Cardiac muscle cell (in vitro differentiated cells and primary cell): ENCODE measurements at regions not wholly inside any gene's neighbourhood (a gene's known extent, or its start where the extent isn't known, plus 50 kb on each side); places are given as distances from the start of the nearest gene placed in this dataset.

ENCODE experiments used
- DNase-seq, 2 donors: peaks; one replicate each; pipeline versions ENCODE4 v3.0.0 to v3.0.0-alpha.2; 2010 to 2017; ENCODE audit warnings: low read depth in 1 of 2, low spot score in 1 of 2
- H3K27ac ChIP-seq: fragments of 200-600 bp; sonication (generic); 2 replicates; pipeline ENCODE4 v1.5.1; 2016
- H3K27me3 ChIP-seq: fragments of 200-600 bp; sonication (generic); 2 replicates; pipeline ENCODE4 v1.6.0; 2016; ENCODE audit warnings: control low read depth
- H3K36me3 ChIP-seq: fragments of 200-600 bp; sonication (generic); 2 replicates; pipeline ENCODE4 v1.5.1; 2016; ENCODE audit warnings: control low read depth
- H3K4me1 ChIP-seq: fragments of 200-600 bp; sonication (generic); 2 replicates; pipeline ENCODE4 v1.8.1; 2017; ENCODE audit warnings: low read depth, mild to moderate bottlenecking, mixed run types
- H3K4me3 ChIP-seq: fragments of 200-600 bp; sonication (generic); 2 replicates; pipeline ENCODE4 v1.5.1; 2016; ENCODE audit warnings: mild to moderate bottlenecking
- H3K9me3 ChIP-seq: fragments of 200-600 bp; sonication (generic); 2 replicates; pipeline ENCODE4 v1.5.1; 2017; ENCODE audit warnings: low read depth, mild to moderate bottlenecking, control low read depth
- TF ChIP-seq, protein P1 (sequence below): IDR thresholded peaks from 2 replicates; pipeline ENCODE4 v1.5.1; 2012; ENCODE audit warnings: low read depth, mild to moderate bottlenecking, low read length

DNA sequence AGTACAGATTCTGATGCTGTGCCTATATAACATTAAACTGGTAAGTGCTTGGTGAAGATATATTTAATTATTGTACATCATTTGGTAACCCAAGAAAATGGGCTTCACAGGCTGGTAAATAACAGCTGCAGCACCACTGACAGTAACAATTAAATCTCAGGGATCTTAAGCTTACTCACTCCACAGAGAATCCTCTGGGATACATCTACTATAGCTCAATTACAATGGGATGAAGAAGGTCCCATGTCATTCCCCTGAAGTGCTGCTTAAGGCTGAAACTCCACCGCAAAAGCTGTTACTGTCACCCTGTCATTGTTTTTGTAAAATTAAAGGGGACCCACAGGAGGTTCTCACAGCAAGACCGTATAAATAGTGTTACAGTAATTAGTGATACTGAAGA, 153.0 kb downstream of the IMPG2 start:
- no peaks in the 10 kb centered on the region for H3K9me3 ChIP-seq
- H3K36me3 ChIP-seq: no peaks in the 10 kb centered on the region
- H3K4me1 ChIP-seq: no peaks in the 10 kb centered on the region
- TF ChIP-seq, protein P1, sequence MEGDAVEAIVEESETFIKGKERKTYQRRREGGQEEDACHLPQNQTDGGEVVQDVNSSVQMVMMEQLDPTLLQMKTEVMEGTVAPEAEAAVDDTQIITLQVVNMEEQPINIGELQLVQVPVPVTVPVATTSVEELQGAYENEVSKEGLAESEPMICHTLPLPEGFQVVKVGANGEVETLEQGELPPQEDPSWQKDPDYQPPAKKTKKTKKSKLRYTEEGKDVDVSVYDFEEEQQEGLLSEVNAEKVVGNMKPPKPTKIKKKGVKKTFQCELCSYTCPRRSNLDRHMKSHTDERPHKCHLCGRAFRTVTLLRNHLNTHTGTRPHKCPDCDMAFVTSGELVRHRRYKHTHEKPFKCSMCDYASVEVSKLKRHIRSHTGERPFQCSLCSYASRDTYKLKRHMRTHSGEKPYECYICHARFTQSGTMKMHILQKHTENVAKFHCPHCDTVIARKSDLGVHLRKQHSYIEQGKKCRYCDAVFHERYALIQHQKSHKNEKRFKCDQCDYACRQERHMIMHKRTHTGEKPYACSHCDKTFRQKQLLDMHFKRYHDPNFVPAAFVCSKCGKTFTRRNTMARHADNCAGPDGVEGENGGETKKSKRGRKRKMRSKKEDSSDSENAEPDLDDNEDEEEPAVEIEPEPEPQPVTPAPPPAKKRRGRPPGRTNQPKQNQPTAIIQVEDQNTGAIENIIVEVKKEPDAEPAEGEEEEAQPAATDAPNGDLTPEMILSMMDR: no peak
- no peak overlapping the region for H3K4me3 ChIP-seq
- no peak for DNase-seq
- no peaks in the 10 kb centered on the region for H3K27me3 ChIP-seq
- H3K27ac ChIP-seq: no peak overlapping the region

DNA sequence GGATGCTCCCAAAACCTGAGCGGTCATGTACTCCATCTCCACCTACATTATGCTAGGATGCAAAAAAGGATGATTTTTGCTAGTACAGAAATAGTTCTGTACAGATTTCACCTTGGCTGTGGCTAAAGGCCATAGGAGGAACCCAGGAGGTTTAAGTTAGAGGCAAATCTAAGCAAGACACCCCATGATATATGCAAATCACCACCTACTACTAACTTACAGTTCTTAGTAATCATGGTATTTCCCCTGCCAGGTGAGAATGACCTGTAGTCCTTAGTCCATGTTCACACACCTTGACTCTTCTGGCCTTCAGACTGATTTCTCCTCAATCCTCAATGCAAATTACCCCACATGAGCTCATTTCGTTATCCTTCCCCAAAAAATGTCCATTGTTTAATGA, 154.2 kb downstream of the IMPG2 start:
- no peak overlapping the region for H3K4me3 ChIP-seq
- TF ChIP-seq, protein P1: no peak
- H3K4me1 ChIP-seq: no peaks in the 10 kb centered on the region
- no peak for DNase-seq
- no peaks in the 10 kb centered on the region for H3K27me3 ChIP-seq
- no peak overlapping the region for H3K27ac ChIP-seq
- no peaks in the 10 kb centered on the region for H3K36me3 ChIP-seq
- no peaks in the 10 kb centered on the region for H3K9me3 ChIP-seq

DNA sequence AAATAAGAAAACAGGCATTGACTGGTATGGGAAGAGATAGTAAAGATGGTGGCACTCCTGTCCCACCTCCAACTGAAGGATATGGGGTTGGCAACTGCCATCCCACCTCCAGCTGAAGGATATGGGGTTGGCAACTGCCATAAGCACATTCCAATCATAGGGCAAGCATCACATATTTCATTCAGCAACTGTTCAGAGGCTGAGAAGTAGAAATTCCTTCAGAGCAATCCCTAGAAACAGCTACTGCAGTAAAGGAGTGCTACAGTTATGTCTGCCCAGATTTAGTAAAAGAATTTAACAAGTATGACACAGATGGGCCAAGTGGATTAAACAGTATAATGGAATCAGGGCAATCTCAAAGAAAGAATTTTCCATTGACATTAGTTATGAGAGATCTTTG, 156.8 kb downstream of the IMPG2 start:
- Histone ChIP-seq H3K27ac (no peak overlapping the region), H3K4me3 (no peak overlapping the region), H3K4me1 (no peaks in the 10 kb centered on the region), H3K9me3 (no peaks in the 10 kb centered on the region), H3K27me3 (no peaks in the 10 kb centered on the region), H3K36me3 (no peaks in the 10 kb centered on the region)
- TF ChIP-seq, protein P1: no peak
- DNase-seq: no peak

DNA sequence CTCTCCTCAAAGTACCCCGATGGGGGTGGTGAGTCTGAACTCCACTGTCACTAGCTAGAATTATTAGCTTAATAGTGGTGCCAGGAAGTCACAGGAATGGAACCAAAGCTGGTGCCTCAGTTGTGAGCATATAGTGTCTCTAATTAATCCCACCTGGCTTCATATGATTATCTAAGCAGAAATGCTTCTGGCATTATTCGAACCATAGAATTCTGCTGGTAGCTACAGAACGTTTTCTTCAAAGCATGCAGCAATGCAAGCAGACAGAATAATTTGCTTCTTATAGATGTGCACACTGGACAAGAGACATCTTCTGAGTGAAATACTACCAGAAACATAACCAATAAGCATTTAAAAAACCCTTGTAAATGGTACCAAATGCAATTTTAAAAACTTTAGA, 160.9 kb downstream of the IMPG2 start:
- Histone ChIP-seq H3K36me3 (no peaks in the 10 kb centered on the region), H3K27ac (no peak overlapping the region), H3K4me3 (no peak overlapping the region), H3K9me3 (no peaks in the 10 kb centered on the region), H3K4me1 (no peaks in the 10 kb centered on the region), H3K27me3 (no peaks in the 10 kb centered on the region)
- no peak for DNase-seq
- TF ChIP-seq, protein P1: no peak

DNA sequence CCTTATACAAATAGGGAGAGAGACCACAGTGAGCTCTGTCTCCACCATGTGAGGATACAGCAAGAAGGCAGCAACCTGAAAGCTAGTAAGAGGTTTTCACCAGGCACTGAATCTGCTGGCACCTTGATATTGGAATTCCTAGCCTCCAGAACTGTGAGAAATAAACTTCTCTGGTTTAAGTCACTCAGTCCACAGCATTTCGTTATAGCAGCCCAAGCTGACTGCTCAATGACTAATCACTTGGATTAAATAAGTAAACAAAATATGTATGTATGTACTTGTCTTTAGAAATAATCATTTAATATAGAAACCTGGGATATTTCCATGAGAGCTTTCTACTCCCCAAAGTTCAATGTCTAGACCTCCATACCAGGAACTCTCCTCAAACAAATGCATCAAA, 162.0 kb downstream of the IMPG2 start:
- TF ChIP-seq, protein P1: no peak

DNA sequence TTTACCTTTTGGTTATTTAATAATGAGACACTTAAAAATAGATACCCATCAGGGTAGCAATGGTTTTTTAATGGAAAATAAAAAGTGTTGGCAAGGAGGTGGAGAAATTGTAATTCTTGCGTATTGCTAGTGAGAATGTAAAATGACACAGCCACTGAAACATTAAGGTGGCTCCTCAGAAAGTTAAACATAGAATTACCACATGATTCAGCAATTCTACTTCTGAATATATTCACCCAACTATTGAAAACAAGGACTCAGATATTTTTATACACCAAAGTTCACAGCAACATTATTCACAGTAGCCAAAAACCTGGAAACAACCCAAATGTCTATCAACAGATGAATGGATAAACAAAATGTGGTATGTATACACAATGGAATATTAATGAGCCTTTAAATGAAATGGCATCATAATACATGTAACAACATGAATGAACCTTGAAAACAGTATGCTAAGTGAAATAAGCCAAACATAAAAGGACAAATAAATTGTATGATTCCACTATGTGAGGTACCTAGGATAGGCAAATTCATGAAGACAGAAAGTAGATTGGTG, 163.5 kb downstream of the IMPG2 start:
- Histone ChIP-seq H3K36me3 (no peaks in the 10 kb centered on the region), H3K9me3 (no peaks in the 10 kb centered on the region), H3K27me3 (no peaks in the 10 kb centered on the region), H3K27ac (no peak overlapping the region), H3K4me1 (no peaks in the 10 kb centered on the region), H3K4me3 (no peak overlapping the region)
- DNase-seq: no peak
- TF ChIP-seq, protein P1: no peak

More for the DNA sequence above, 162.0 kb downstream of the IMPG2 start:
- Histone ChIP-seq H3K4me1 (no peaks in the 10 kb centered on the region), H3K9me3 (no peaks in the 10 kb centered on the region), H3K4me3 (no peak overlapping the region), H3K36me3 (no peaks in the 10 kb centered on the region), H3K27me3 (no peaks in the 10 kb centered on the region), H3K27ac (no peak overlapping the region)
- DNase-seq: no peak
